ENCODE measurements at regions not wholly inside any gene's neighbourhood (a gene's known extent, or its start where the extent isn't known, plus 50 kb on each side); places are given as distances from the start of the nearest gene placed in this dataset.

DNA sequence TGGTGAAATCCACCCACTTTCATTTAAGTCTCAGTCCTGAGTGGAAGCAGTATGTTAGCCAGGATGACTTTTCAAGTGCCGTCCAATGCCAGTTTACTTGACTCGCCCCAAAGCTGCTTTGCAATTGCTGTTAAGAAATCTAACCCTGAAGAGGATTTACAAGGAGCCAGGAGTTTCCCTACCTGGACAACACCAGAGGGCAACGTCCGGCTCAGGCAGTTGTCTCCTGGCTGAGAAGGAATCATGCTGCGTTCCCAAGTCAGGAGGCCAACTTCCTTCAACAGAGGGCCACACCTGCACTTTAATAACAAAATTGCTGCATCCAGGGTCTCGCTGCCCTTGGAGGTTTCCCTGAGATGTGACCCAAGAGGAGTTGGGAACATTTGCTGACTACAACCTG is 65.8 kb downstream of the BOD1 start:
- TF ChIP-seq JUN (IDR thresholded peaks at IDR 0.05; ENCODE audit: borderline replicate concordance, insufficient read depth, insufficient read length, low read depth) (no peak), POLR2AphosphoS5 (IDR thresholded peaks at IDR 0.05; ENCODE audit: insufficient read depth, low read depth, low read length) (no peak), EZH2 (IDR thresholded peaks at IDR 0.05; ENCODE audit: borderline replicate concordance, low read depth, low read length, severe bottlenecking) (no peak), FOS (IDR thresholded peaks at IDR 0.05; ENCODE audit: borderline replicate concordance, insufficient read depth, low read length) (no peak), POLR2A (IDR thresholded peaks at IDR 0.05; ENCODE audit: low read depth, low read length) (no peak), GATA2 (IDR thresholded peaks at IDR 0.05; ENCODE audit: insufficient read depth, insufficient read length, low read depth, low read length) (no peak), MYC (IDR thresholded peaks at IDR 0.05; ENCODE audit: low read depth, low read length) (no peak)
- TF ChIP-seq, protein P1, sequence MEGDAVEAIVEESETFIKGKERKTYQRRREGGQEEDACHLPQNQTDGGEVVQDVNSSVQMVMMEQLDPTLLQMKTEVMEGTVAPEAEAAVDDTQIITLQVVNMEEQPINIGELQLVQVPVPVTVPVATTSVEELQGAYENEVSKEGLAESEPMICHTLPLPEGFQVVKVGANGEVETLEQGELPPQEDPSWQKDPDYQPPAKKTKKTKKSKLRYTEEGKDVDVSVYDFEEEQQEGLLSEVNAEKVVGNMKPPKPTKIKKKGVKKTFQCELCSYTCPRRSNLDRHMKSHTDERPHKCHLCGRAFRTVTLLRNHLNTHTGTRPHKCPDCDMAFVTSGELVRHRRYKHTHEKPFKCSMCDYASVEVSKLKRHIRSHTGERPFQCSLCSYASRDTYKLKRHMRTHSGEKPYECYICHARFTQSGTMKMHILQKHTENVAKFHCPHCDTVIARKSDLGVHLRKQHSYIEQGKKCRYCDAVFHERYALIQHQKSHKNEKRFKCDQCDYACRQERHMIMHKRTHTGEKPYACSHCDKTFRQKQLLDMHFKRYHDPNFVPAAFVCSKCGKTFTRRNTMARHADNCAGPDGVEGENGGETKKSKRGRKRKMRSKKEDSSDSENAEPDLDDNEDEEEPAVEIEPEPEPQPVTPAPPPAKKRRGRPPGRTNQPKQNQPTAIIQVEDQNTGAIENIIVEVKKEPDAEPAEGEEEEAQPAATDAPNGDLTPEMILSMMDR (IDR thresholded peaks at IDR 0.05; ENCODE audit: extremely low read depth in 1 of 2, insufficient read depth in 1 of 2, low read depth in 1 of 2, low read length in 2 of 2), result no peak
- TF ChIP-seq, protein P2, sequence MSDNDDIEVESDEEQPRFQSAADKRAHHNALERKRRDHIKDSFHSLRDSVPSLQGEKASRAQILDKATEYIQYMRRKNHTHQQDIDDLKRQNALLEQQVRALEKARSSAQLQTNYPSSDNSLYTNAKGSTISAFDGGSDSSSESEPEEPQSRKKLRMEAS (IDR thresholded peaks at IDR 0.05; ENCODE audit: insufficient read depth, insufficient read length), result no peak
- BruUV-seq (replicated peaks), result no TSS peak

More for the DNA sequence above, 65.8 kb downstream of the BOD1 start:
- Histone ChIP-seq H4K20me1 (replicated peaks; ENCODE audit: control insufficient read depth, extremely low read depth, insufficient read depth, low read length) (no peaks in the 10 kb centered on the region), H3K4me1 (ENCODE audit: control insufficient read depth, extremely low read depth, insufficient read depth, low read length) (no peaks in the 10 kb centered on the region), H3K79me2 (ENCODE audit: control insufficient read depth, insufficient read depth, low read length) (no peaks in the 10 kb centered on the region), H3K9ac (replicated peaks; ENCODE audit: extremely low read depth, insufficient read depth, low read length) (no peak overlapping the region), H3K27me3 (ENCODE audit: control insufficient read depth in 2 of 2, insufficient read depth in 2 of 2, low read length in 2 of 2) (no peaks in the 10 kb centered on the region), H3K9me1 (replicated peaks; ENCODE audit: control insufficient read depth, extremely low read depth, insufficient read depth, low read length) (no peaks in the 10 kb centered on the region), H3K27ac (ENCODE audit: insufficient read depth, low read depth, low read length) (no peak overlapping the region), H3K9me3 (replicated peaks; ENCODE audit: control insufficient read depth, insufficient read depth, low read length) (no peaks in the 10 kb centered on the region), H3K4me2 (ENCODE audit: insufficient read depth, low read length) (no peak overlapping the region), H3K36me3 (ENCODE audit: control insufficient read depth in 2 of 2, extremely low read depth in 1 of 2, insufficient read depth in 2 of 2, low read length in 2 of 2) (no peaks in the 10 kb centered on the region), H2AFZ (ENCODE audit: low read depth, low read length) (no peak overlapping the region), H3K4me3 (replicated peaks in 1 of 3; ENCODE audit: insufficient read depth in 1 of 3, low read depth in 1 of 3, low read length in 3 of 3) (no peak overlapping the region)
- intact Hi-C loops (cut with micrococcal nuclease) (no loop called here), dilution Hi-C loops (cut with MboI; ENCODE audit: extremely low pct_ligation_motif_present, low sequenced_read_pairs) (no loop called here)
- DNase-seq (ENCODE audit: low read depth, low spot score) (no peak), FAIRE-seq (no peak)
- ChIA-PET POLR2A (no interaction called here), CTCF (interaction anchor here (1.2 kb wide), 1 partner anchor 256 kb away, joined by 3 read pairs; no protein-coding TSS in a partner anchor)
